Neural progenitor cell (in vitro differentiated cells): ENCODE measurements at regions not wholly inside any gene's neighbourhood (a gene's known extent, or its start where the extent isn't known, plus 50 kb on each side); places are given as distances from the start of the nearest gene placed in this dataset.

Source experiments
- CTCF ChIP-seq: fragments of 200-600 bp; sonication (generic); IDR thresholded peaks from 2 replicates; pipeline ENCODE4 v1.5.1; 2017; ENCODE audit warnings: antibody characterized with exemption, mild to moderate bottlenecking
- EZH2 ChIP-seq: fragments of 200-600 bp; sonication (generic); IDR thresholded peaks from 2 replicates; pipeline ENCODE4 v1.6.1; 2017; ENCODE audit warnings: antibody characterized with exemption, mild to moderate bottlenecking, moderate library complexity

GRCh38 chr14:53444677-53445312, 291.7 kb upstream of the DDHD1 start:
- no peak for TF ChIP-seq EZH2
- TF ChIP-seq CTCF: no peak
